Glutamatergic neuron (in vitro differentiated cells): ENCODE measurements at regions not wholly inside any gene's neighbourhood (a gene's known extent, or its start where the extent isn't known, plus 50 kb on each side); places are given as distances from the start of the nearest gene placed in this dataset.

Source experiments
- DNase-seq: peaks from one replicate; pipeline ENCODE4 v3.0.0; 2022
- H3K27ac Mint-ChIP-seq: one replicate; pipeline ENCODE4 v1.8.0; 2020; ENCODE audit warnings: mild to moderate bottlenecking, mixed read lengths, inconsistent platforms; ENCODE audit not compliant: unreplicated experiment
- H3K27me3 Mint-ChIP-seq: one replicate; pipeline ENCODE4 v1.8.0; 2020; ENCODE audit warnings: mild to moderate bottlenecking, moderate library complexity, mixed read lengths, inconsistent platforms; ENCODE audit not compliant: unreplicated experiment
- H3K36me3 Mint-ChIP-seq: one replicate; pipeline ENCODE4 v1.8.0; 2020; ENCODE audit warnings: mild to moderate bottlenecking, mixed read lengths, inconsistent platforms; ENCODE audit not compliant: unreplicated experiment
- H3K4me1 Mint-ChIP-seq: one replicate; pipeline ENCODE4 v1.8.0; 2020; ENCODE audit warnings: mild to moderate bottlenecking, low read depth, mixed read lengths, inconsistent platforms; ENCODE audit not compliant: unreplicated experiment
- H3K4me3 Mint-ChIP-seq: one replicate; pipeline ENCODE4 v1.8.0; 2020; ENCODE audit warnings: mild to moderate bottlenecking, mixed read lengths, inconsistent platforms; ENCODE audit not compliant: unreplicated experiment
- H3K9me3 Mint-ChIP-seq: one replicate; pipeline ENCODE4 v1.8.0; 2020; ENCODE audit warnings: mild to moderate bottlenecking, moderate library complexity, mixed read lengths, inconsistent platforms; ENCODE audit not compliant: unreplicated experiment
- CTCF ChIP-seq: fragments of 200-600 bp; sonication (generic); IDR thresholded peaks from one replicate; pipeline ENCODE4 v1.5.0; 2021; ENCODE audit not compliant: partially characterized antibody, unreplicated experiment

- Mint-ChIP-seq H3K9me3 (no peaks in the 10 kb centered on the region), H3K4me3 (no peak overlapping the region), H3K27ac (no peak overlapping the region), H3K27me3 (no peaks in the 10 kb centered on the region), H3K4me1 (no peaks in the 10 kb centered on the region), H3K36me3 (no peaks in the 10 kb centered on the region)
- no peak for DNase-seq
- TF ChIP-seq CTCF, result no peak
Measured at GRCh38 chr20:10861619-10862018, 187.8 kb upstream of the JAG1 start.

- H3K27ac Mint-ChIP-seq, result no peak overlapping the region
- no peak overlapping the region for H3K4me3 Mint-ChIP-seq
- H3K9me3 Mint-ChIP-seq, result no peaks in the 10 kb centered on the region
- DNase-seq, result no peak
- H3K27me3 Mint-ChIP-seq, result no peaks in the 10 kb centered on the region
- no peaks in the 10 kb centered on the region for H3K36me3 Mint-ChIP-seq
- no peak for TF ChIP-seq CTCF
- no peaks in the 10 kb centered on the region for H3K4me1 Mint-ChIP-seq
Measured at GRCh38 chr20:10863337-10864060, 189.7 kb upstream of the JAG1 start.

GRCh38 chr20:10864076-10864672 lies 190.4 kb upstream of the JAG1 start:
- TF ChIP-seq CTCF, result no peak
- no peak overlapping the region for H3K4me3 Mint-ChIP-seq
- DNase-seq, result no peak
- H3K4me1 Mint-ChIP-seq, result no peaks in the 10 kb centered on the region
- no peaks in the 10 kb centered on the region for H3K36me3 Mint-ChIP-seq
- H3K9me3 Mint-ChIP-seq, result no peaks in the 10 kb centered on the region
- no peaks in the 10 kb centered on the region for H3K27me3 Mint-ChIP-seq
- no peak overlapping the region for H3K27ac Mint-ChIP-seq

- no peaks in the 10 kb centered on the region for H3K9me3 Mint-ChIP-seq
- no peaks in the 10 kb centered on the region for H3K36me3 Mint-ChIP-seq
- H3K27me3 Mint-ChIP-seq, result no peaks in the 10 kb centered on the region
- H3K27ac Mint-ChIP-seq, result no peak overlapping the region
- H3K4me3 Mint-ChIP-seq, result no peak overlapping the region
- H3K4me1 Mint-ChIP-seq, result no peaks in the 10 kb centered on the region
- TF ChIP-seq CTCF, result no peak
- no peak for DNase-seq
Measured at GRCh38 chr20:10868299-10868698, 194.5 kb upstream of the JAG1 start.

- H3K9me3 Mint-ChIP-seq, result no peaks in the 10 kb centered on the region
- DNase-seq, result no peak
Measured at GRCh38 chr20:10873026-10873425, 199.2 kb upstream of the JAG1 start.

More at GRCh38 chr20:10873026-10873425, 199.2 kb upstream of the JAG1 start:
- no peak overlapping the region for H3K4me3 Mint-ChIP-seq
- no peaks in the 10 kb centered on the region for H3K36me3 Mint-ChIP-seq
- H3K4me1 Mint-ChIP-seq, result no peaks in the 10 kb centered on the region
- H3K27ac Mint-ChIP-seq, result no peak overlapping the region
- no peaks in the 10 kb centered on the region for H3K27me3 Mint-ChIP-seq
- no peak for TF ChIP-seq CTCF
